GM23338 (cell line): ENCODE measurements at regions not wholly inside any gene's neighbourhood (a gene's known extent, or its start where the extent isn't known, plus 50 kb on each side); places are given as distances from the start of the nearest gene placed in this dataset.

Experiments used
- ATAC-seq: fragments of 200-7000 bp; cut with Tn5 transposase; 3 replicates; pipeline ENCODE4 v1.9.1; 2020
- DNase-seq: peaks from one replicate; pipeline ENCODE4 v3.0.0-alpha.2; 2015; ENCODE audit warnings: low spot score
- H2AFZ ChIP-seq: fragments of 200-600 bp; sonication (generic); 2 replicates; pipeline ENCODE4 v1.8.0; 2016; ENCODE audit warnings: antibody characterized with exemption, mild to moderate bottlenecking, moderate library complexity
- H3F3A ChIP-seq: fragments of 200-600 bp; sonication (generic); replicated peaks from 2 replicates; pipeline ENCODE4 v1.8.0; 2017; ENCODE audit warnings: antibody characterized with exemption, mixed run types, low read depth
- H3K27ac ChIP-seq: fragments of 200-600 bp; sonication (generic); 2 replicates; pipeline ENCODE4 v1.6.1; 2016; ENCODE audit warnings: low read depth
- H3K27me3 ChIP-seq: fragments of 200-600 bp; sonication (generic); 2 replicates; pipeline ENCODE4 v1.8.0; 2016; ENCODE audit warnings: mild to moderate bottlenecking, mixed run types, moderate library complexity; ENCODE audit not compliant: insufficient read depth
- H3K36me3 ChIP-seq: fragments of 200-600 bp; sonication (generic); 2 replicates; pipeline ENCODE4 v1.8.0; 2016; ENCODE audit warnings: mild to moderate bottlenecking; ENCODE audit not compliant: insufficient read depth
- H3K4me1 ChIP-seq: fragments of 200-600 bp; sonication (generic); 2 replicates; pipeline ENCODE4 v1.8.0; 2016; ENCODE audit warnings: mild to moderate bottlenecking, moderate library complexity; ENCODE audit not compliant: insufficient read depth
- H3K4me2 ChIP-seq: fragments of 200-600 bp; sonication (generic); 2 replicates; pipeline ENCODE4 v1.7.1; 2017; ENCODE audit warnings: mixed run types
- H3K4me3 ChIP-seq: fragments of 200-600 bp; sonication (generic); 2 replicates; pipeline ENCODE4 v1.6.1; 2016; ENCODE audit warnings: mixed run types
- H3K79me2 ChIP-seq: fragments of 200-600 bp; sonication (generic); replicated peaks from 2 replicates; pipeline ENCODE4 v1.8.0; 2017; ENCODE audit warnings: mild to moderate bottlenecking; ENCODE audit not compliant: insufficient read depth
- H3K9me2 ChIP-seq: fragments of 200-600 bp; sonication (generic); 2 replicates; pipeline ENCODE4 v1.8.0; 2017; ENCODE audit not compliant: insufficient read depth
- H4K20me1 ChIP-seq: fragments of 200-600 bp; sonication (generic); replicated peaks from 2 replicates; pipeline ENCODE4 v1.8.0; 2017; ENCODE audit warnings: mild to moderate bottlenecking; ENCODE audit not compliant: insufficient read depth
- H3K27ac Mint-ChIP-seq: 2 replicates; pipeline ENCODE4 v1.8.0; 2020; ENCODE audit warnings: inconsistent platforms, mild to moderate bottlenecking, moderate library complexity, mixed read lengths
- H3K27me3 Mint-ChIP-seq: 3 replicates; pipeline ENCODE4 v1.8.0; 2022; ENCODE audit warnings: low read depth, mild to moderate bottlenecking, moderate library complexity, mixed read lengths, inconsistent platforms; ENCODE audit not compliant: insufficient read depth, poor library complexity
- H3K36me3 Mint-ChIP-seq: 3 replicates; pipeline ENCODE4 v1.8.0; 2021; ENCODE audit warnings: low read depth, mild to moderate bottlenecking, inconsistent platforms, moderate library complexity, mixed read lengths
- H3K4me1 Mint-ChIP-seq: 3 replicates; pipeline ENCODE4 v1.8.0; 2020; ENCODE audit warnings: mild to moderate bottlenecking, inconsistent platforms, mixed read lengths
- H3K4me3 Mint-ChIP-seq: 3 replicates; pipeline ENCODE4 v1.8.0; 2021; ENCODE audit warnings: moderate library complexity, mild to moderate bottlenecking, inconsistent platforms, mixed read lengths
- H3K9me3 Mint-ChIP-seq: 3 replicates; pipeline ENCODE4 v1.8.0; 2020; ENCODE audit warnings: moderate library complexity, mild to moderate bottlenecking, inconsistent platforms, mixed read lengths
- CREB1 ChIP-seq: fragments of 250-450 bp; sonication (Bioruptor Pico); IDR thresholded peaks from 2 replicates; pipeline ENCODE4 v1.5.0; 2020; ENCODE audit warnings: low read depth, mild to moderate bottlenecking, moderate library complexity
- CTCF ChIP-seq, 2 experiments: fragments of 200-600 bp in 1 of 2; sonication (generic) in 1 of 2; conservative IDR thresholded peaks; 2 replicates each; pipeline versions ENCODE4 v1.5.1 to v1.6.1; 2016 to 2017; ENCODE audit warnings: antibody characterized with exemption in 2 of 2, low read depth in 2 of 2, mild to moderate bottlenecking in 2 of 2, moderate library complexity in 1 of 2
- ETS1 ChIP-seq: IDR thresholded peaks from 2 replicates; pipeline ENCODE4 v1.6.1; 2016; ENCODE audit warnings: antibody characterized with exemption
- EZH2 ChIP-seq: fragments of 200-600 bp; sonication (generic); IDR thresholded peaks from one replicate; pipeline ENCODE4 v1.8.0; 2017; ENCODE audit warnings: antibody characterized with exemption, mild to moderate bottlenecking, low read depth; ENCODE audit not compliant: unreplicated experiment
- EZH2phosphoT487 ChIP-seq: fragments of 200-600 bp; sonication (generic); IDR thresholded peaks from one replicate; pipeline ENCODE4 v1.8.1; 2018; ENCODE audit warnings: antibody characterized with exemption; ENCODE audit not compliant: unreplicated experiment
- JUNB ChIP-seq: IDR thresholded peaks from one replicate; pipeline ENCODE4 v1.6.1; 2016; ENCODE audit warnings: antibody characterized with exemption; ENCODE audit not compliant: unreplicated experiment
- NANOG ChIP-seq: IDR thresholded peaks from 2 replicates; pipeline ENCODE4 v1.6.1; 2016; ENCODE audit warnings: antibody characterized with exemption, borderline replicate concordance
- POLR2AphosphoS5 ChIP-seq: IDR thresholded peaks from 2 replicates; pipeline ENCODE4 v1.6.1; 2016; ENCODE audit warnings: antibody characterized with exemption, low read depth
- REST ChIP-seq: IDR thresholded peaks from one replicate; pipeline ENCODE4 v1.6.1; 2018; ENCODE audit warnings: antibody characterized with exemption; ENCODE audit not compliant: unreplicated experiment
- STAT1 ChIP-seq: IDR thresholded peaks from one replicate; pipeline ENCODE4 v1.6.1; 2016; ENCODE audit warnings: antibody characterized with exemption; ENCODE audit not compliant: unreplicated experiment
- ZNF114 ChIP-seq: fragments of 250-450 bp; sonication (Bioruptor Pico); IDR thresholded peaks from 2 replicates; pipeline ENCODE4 v1.5.0; 2020; ENCODE audit warnings: mild to moderate bottlenecking, moderate library complexity
- ZNF331 ChIP-seq: fragments of 250-450 bp; sonication (Bioruptor Pico); IDR thresholded peaks from 2 replicates; pipeline ENCODE4 v1.5.0; 2020; ENCODE audit warnings: low read depth, mild to moderate bottlenecking, moderate library complexity
- ZNF462 ChIP-seq: fragments of 250-450 bp; sonication (Bioruptor Pico); IDR thresholded peaks from 2 replicates; pipeline ENCODE4 v1.5.0; 2020; ENCODE audit warnings: mild to moderate bottlenecking, moderate library complexity

- no peak for DNase-seq
- Histone ChIP-seq H2AFZ (no peak overlapping the region), H3K79me2 (no peaks in the 10 kb centered on the region), H3K4me2 (no peak overlapping the region), H3K4me3 (no peak overlapping the region), H3K9me2 (no peaks in the 10 kb centered on the region; the same call in none of the 2 replicates), H4K20me1 (no peaks in the 10 kb centered on the region), H3K4me1 (no peaks in the 10 kb centered on the region; the same call in 1 of the 2 replicates), H3K36me3 (no peaks in the 10 kb centered on the region), H3K27ac (no peak overlapping the region), H3F3A (no peaks in the 10 kb centered on the region), H3K27me3 (no peaks in the 10 kb centered on the region)
- peaks cover 11% of the 10 kb centered on the region for H3K4me1 Mint-ChIP-seq
- no peak for ATAC-seq
- no peak overlapping the region for H3K27ac Mint-ChIP-seq
- no peaks in the 10 kb centered on the region for H3K36me3 Mint-ChIP-seq
- H3K9me3 Mint-ChIP-seq, result no peaks in the 10 kb centered on the region
- H3K4me3 Mint-ChIP-seq, result no peak overlapping the region
- TF ChIP-seq ETS1 (no peak), EZH2 (no peak), EZH2phosphoT487 (no peak), ZNF462 (CRISPR knock-in tag) (no peak), CREB1 (CRISPR knock-in tag) (no peak), REST (no peak), STAT1 (no peak), ZNF114 (CRISPR knock-in tag) (no peak), CTCF (conservative IDR thresholded peaks at IDR 0.05; ENCODE audit: low read depth in 2 of 2) (no peak), NANOG (no peak), POLR2AphosphoS5 (no peak), ZNF331 (CRISPR knock-in tag) (no peak), JUNB (no peak)
- H3K27me3 Mint-ChIP-seq, result no peaks in the 10 kb centered on the region
Measured at GRCh38 chr9:23577611-23578010, 248.4 kb downstream of the ELAVL2 start.
